ENCODE measurements at regions not wholly inside any gene's neighbourhood (a gene's known extent, or its start where the extent isn't known, plus 50 kb on each side); places are given as distances from the start of the nearest gene placed in this dataset.

DNA sequence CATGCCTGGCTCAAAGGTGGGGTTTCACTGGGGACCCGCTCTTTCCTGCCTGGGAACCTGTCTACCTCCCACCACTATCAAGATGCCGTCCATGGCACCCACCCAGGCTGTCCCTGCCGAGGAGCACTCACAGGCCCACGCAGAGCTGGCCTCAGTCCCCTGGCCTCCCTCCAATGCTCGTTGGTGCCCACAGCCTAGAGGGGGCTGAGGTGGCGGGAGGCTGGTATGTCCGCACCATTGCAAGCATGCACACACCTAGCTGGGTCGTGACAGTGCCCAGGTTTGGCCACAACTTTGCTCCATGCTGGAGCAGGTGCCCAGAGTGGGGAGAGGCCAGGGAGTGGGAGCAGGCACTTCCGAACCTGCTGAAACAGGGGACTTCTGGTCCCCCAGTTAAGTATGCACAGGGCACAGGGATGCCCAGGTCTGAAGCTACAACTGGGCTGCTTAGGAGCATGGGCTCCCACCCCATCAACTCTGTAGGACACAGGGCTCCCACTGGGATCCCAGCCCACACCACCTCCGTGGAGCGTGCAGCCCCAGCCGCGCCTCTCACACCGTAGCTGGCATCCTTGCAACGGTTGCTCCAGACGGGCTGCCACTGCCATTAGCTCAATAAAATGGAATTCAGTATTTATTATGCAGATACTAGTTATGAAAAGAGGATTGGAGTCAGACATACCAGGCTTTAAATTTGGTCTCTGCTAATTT is 1376.1 kb upstream of the TENM3 start:
- no peak for DNase-seq (ENCODE audit: low read depth in 2 of 2)

GRCh38 chr4:180870623-180871022 is 1372.6 kb upstream of the TENM3 start:
- DNase-seq (ENCODE audit: low read depth in 2 of 2) = no peak

GRCh38 chr4:180898305-180898704 is 1344.9 kb upstream of the TENM3 start:
- no peak for DNase-seq (ENCODE audit: low read depth in 2 of 2)

- no peak for DNase-seq (ENCODE audit: low read depth in 2 of 2)
Observed at GRCh38 chr4:180900781-180901180, 1342.4 kb upstream of the TENM3 start.

GRCh38 chr4:180909279-180909678 is 1333.9 kb upstream of the TENM3 start:
- DNase-seq (ENCODE audit: low read depth in 2 of 2) = no peak

- DNase-seq (ENCODE audit: low read depth in 2 of 2) = no peak
Observed at GRCh38 chr4:180913750-180914149, 1329.5 kb upstream of the TENM3 start.

GRCh38 chr4:180923486-180923885 is 1319.7 kb upstream of the TENM3 start:
- no peak for DNase-seq (ENCODE audit: low read depth in 2 of 2)

DNA sequence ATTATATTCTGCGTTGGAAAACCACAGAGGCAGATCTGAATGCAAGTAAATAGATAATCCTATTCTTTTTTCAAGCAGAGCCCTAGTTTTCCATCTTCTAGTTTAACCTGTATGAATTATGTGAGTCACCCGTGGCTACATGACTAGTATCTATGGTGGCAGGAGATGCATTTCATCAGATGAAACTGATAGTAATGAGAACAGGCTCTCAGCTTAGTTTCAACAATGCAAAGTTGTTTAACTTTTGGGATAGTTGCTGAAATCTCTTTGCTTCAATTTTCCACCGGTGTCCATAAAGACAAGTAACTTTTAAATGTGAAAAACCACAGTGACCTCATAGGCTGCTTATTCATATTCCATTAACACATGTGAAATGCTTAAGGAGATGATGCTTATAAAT is 1317.4 kb upstream of the TENM3 start:
- DNase-seq (ENCODE audit: low read depth in 2 of 2) = no peak

GRCh38 chr4:180926277-180926676 is 1316.9 kb upstream of the TENM3 start:
- DNase-seq (ENCODE audit: low read depth in 2 of 2) = no peak

- DNase-seq (ENCODE audit: low read depth in 2 of 2) = no peak
Observed at GRCh38 chr4:180932370-180933001, 1310.7 kb upstream of the TENM3 start.

DNA sequence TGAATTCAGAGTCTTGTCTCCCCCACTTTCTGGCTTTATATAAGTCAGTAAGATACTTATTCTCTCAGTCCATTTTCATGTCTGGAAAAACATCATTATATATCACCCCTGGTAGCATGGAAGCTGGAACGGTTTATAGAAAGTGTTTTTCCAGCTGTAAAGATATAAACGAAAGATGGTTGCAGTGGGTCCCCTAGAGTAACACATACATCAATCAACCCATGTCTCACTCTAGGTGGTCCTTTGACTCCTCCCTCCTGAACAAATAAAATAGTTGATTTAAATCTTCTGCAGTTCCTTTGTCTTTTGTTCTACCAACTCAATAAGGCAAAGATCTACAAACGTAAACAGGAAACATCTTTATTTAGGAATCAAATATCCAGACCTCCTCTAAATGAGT is 1306.1 kb upstream of the TENM3 start:
- no peak for DNase-seq (ENCODE audit: low read depth in 2 of 2)

DNA sequence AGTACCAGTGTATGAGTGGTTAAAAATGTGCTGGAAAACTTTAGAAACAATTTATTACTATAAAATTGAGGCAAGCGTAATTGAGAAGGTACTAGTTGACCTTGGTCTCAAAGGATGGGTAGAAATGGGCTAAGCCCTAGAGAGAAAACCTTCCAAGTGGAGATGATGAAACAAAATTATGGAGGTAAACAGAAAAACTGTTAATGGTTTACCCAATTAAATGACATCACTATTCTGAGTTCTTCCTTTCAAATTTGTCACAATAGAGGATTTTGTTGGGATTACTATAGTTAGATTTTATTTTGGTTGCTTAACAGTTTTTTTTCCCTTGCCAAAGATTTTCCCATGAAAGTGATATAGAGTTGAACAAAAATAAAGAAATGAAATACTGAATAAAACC is 1302.5 kb upstream of the TENM3 start:
- DNase-seq (ENCODE audit: low read depth in 2 of 2) = no peak

- DNase-seq (ENCODE audit: low read depth in 2 of 2) = no peak
Observed at GRCh38 chr4:180942367-180942916, 1300.8 kb upstream of the TENM3 start.

- DNase-seq (ENCODE audit: low read depth in 2 of 2) = no peak
Observed at GRCh38 chr4:180946188-180946587, 1297.0 kb upstream of the TENM3 start.

DNA sequence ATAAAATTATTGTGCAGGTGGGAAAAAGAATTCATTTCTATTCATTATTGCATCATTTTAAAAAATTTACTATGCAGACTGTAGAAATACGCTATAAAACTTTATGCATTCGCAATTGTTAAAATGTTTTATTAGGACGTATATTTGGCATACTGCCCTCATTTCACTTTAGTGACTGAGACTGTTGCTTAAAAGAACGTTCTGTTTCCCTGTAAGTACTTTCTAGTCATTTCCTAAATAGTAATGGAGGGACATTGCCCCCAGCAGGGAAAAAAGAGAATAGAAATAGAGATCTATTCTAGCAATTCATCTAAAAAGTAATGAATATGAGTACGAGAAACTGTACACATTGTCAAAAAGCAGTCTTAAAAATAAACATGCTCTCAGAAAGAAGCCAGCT is 1295.8 kb upstream of the TENM3 start:
- DNase-seq (ENCODE audit: low read depth in 2 of 2) = no peak

GRCh38 chr4:180949424-180950213 is 1293.6 kb upstream of the TENM3 start:
- DNase-seq (ENCODE audit: low read depth in 2 of 2) = no peak

- no peak for DNase-seq (ENCODE audit: low read depth in 2 of 2)
Observed at GRCh38 chr4:180950377-180950776, 1292.8 kb upstream of the TENM3 start.

DNA sequence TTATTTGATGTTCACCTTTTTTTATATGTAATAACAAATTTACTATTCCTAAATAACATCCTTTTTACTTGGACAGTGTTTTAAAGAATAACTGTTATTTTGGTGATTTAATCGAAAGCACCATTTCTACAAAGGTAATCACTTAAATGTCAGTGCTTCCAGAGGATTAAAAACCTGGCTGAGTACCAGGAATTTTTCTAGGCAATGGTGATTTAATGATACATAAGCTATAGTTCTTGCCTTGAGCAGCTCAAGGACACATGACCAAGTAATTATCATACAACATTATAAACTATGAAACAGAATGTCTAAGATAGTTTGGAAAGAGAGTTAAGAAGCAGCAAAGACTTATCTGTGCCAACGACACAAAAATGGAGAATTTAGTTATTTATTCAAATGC is 1291.9 kb upstream of the TENM3 start:
- DNase-seq (ENCODE audit: low read depth in 2 of 2) = no peak

DNA sequence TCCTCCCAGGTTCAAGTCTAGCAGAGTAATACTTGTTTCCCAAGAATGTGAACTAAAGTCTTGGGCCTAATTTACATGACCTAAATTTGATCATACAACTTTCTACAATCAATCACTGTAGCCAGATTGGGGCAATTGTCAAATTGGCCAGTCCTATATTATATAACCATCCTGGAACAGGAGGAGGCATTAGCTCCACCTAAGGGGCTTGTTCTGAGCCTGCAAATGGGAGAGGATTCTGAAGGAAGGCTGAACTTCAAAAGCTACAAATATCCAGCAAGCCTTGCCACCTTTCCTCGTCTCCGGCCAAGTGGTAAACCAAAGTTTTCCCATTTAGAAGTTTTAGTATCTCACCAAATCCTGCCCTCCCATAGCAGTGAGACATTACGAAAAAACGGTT is 1289.6 kb upstream of the TENM3 start:
- DNase-seq (ENCODE audit: low read depth in 2 of 2) = no peak

- no peak for DNase-seq (ENCODE audit: low read depth in 2 of 2)
Observed at GRCh38 chr4:180960743-180961401, 1282.3 kb upstream of the TENM3 start.

DNA sequence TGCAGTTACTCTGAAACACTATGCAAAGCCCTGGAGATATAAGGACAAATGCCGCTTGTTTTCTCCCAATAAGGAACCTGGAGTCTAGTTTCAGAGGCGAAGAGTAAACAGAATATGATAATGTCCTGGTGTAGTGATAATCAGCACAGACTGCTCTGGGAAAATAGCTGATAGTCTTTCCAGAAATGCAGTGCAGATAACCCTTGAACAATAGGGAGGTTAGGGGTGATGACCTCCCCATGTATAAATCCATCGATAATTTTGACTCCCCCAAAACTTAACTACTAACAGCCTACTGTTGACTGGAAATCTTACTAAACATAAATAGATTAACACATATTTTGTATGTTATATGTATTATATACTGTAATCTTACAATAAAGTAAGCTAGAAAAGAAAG is 1280.9 kb upstream of the TENM3 start:
- DNase-seq (ENCODE audit: low read depth in 2 of 2) = no peak

DNA sequence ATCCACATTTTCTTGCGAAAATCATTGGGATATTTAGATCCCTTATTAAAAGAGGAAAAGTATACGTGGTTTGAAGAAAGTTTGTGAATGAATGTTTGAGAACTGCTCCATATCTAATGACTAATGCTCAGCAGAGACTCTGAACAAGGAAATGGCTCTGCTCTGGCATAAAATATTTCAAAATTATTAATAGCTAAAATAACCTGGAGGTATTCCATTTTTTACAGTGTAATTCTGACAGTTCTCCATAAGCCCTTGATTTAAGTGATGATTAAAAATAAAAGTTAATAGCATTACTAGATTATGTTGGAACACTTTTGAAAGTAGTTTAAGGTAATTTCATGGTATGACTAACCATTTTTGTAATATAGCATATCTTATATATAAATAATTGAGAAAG is 1276.9 kb upstream of the TENM3 start:
- no peak for DNase-seq (ENCODE audit: low read depth in 2 of 2)

Measured in stimulated activated CD4-positive, alpha-beta T cell treated with anti-CD3 and anti-CD28 coated beads, Interleukin-1b, Interleukin-23, amount 100 ng/mL, for 4 hours (primary cell).